ENCODE measurements at regions not wholly inside any gene's neighbourhood (a gene's known extent, or its start where the extent isn't known, plus 50 kb on each side); places are given as distances from the start of the nearest gene placed in this dataset.
"Not testable (repeated sequence)": the region's sequence is repeated elsewhere in the genome, so short reads cannot be mapped to it uniquely, and the experiment has no call there.

- not testable (repeated sequence) for H3K9ac ChIP-seq (ENCODE audit: low read depth, low read length); H3K4me1 ChIP-seq (ENCODE audit: insufficient read depth, low read length); H3K4me3 ChIP-seq (ENCODE audit: low read length); H3K27ac ChIP-seq (ENCODE audit: low read depth, low read length); H3K9me3 ChIP-seq (ENCODE audit: insufficient read depth, low read depth, low read length); H3K36me3 ChIP-seq (ENCODE audit: insufficient read depth, low read length); H3K27me3 ChIP-seq (ENCODE audit: insufficient read depth, low read length)
- WGBS: 83% methylated on average over 2 of the region's 3 CpGs
These were observed 143.8 kb downstream of the SMIM20 start for GRCh38 chr4:26057839-26058238.

GRCh38 chr4:26058537-26058936 lies 144.5 kb downstream of the SMIM20 start:
- Histone ChIP-seq H3K27ac (ENCODE audit: low read depth, low read length) (no peak overlapping the region), H3K9me3 (ENCODE audit: insufficient read depth, low read depth, low read length) (no peaks in the 10 kb centered on the region), H3K27me3 (ENCODE audit: insufficient read depth, low read length) (no peaks in the 10 kb centered on the region), H3K9ac (ENCODE audit: low read depth, low read length) (no peak overlapping the region), H3K4me3 (ENCODE audit: low read length) (no peak overlapping the region), H3K36me3 (ENCODE audit: insufficient read depth, low read length) (no peaks in the 10 kb centered on the region), H3K4me1 (ENCODE audit: insufficient read depth, low read length) (no peaks in the 10 kb centered on the region)
- 91% methylated on average over 7 of the region's 7 CpGs for WGBS

- Histone ChIP-seq H3K4me3 (ENCODE audit: low read length) (no peak overlapping the region), H3K9ac (ENCODE audit: low read depth, low read length) (no peak overlapping the region), H3K27me3 (ENCODE audit: insufficient read depth, low read length) (no peaks in the 10 kb centered on the region), H3K36me3 (ENCODE audit: insufficient read depth, low read length) (no peaks in the 10 kb centered on the region), H3K27ac (ENCODE audit: low read depth, low read length) (no peak overlapping the region), H3K9me3 (ENCODE audit: insufficient read depth, low read depth, low read length) (no peaks in the 10 kb centered on the region), H3K4me1 (ENCODE audit: insufficient read depth, low read length) (no peaks in the 10 kb centered on the region)
- WGBS: 92% methylated on average over 5 of the region's 5 CpGs
These were observed 145.6 kb downstream of the SMIM20 start for GRCh38 chr4:26059391-26060154.

- H3K4me1 ChIP-seq (ENCODE audit: insufficient read depth, low read length): no peaks in the 10 kb centered on the region
- no peaks in the 10 kb centered on the region for H3K36me3 ChIP-seq (ENCODE audit: insufficient read depth, low read length)
- no peak overlapping the region for H3K9ac ChIP-seq (ENCODE audit: low read depth, low read length)
- H3K27me3 ChIP-seq (ENCODE audit: insufficient read depth, low read length): no peaks in the 10 kb centered on the region
- 95% methylated on average over 3 of the region's 3 CpGs for WGBS
- H3K27ac ChIP-seq (ENCODE audit: low read depth, low read length): no peak overlapping the region
- no peak overlapping the region for H3K4me3 ChIP-seq (ENCODE audit: low read length)
- H3K9me3 ChIP-seq (ENCODE audit: insufficient read depth, low read depth, low read length): no peaks in the 10 kb centered on the region
These were observed 146.3 kb downstream of the SMIM20 start for GRCh38 chr4:26060286-26060685.

GRCh38 chr4:26061248-26061986 lies 147.4 kb downstream of the SMIM20 start:
- H3K4me3 ChIP-seq (ENCODE audit: low read length): no peak overlapping the region
- H3K27me3 ChIP-seq (ENCODE audit: insufficient read depth, low read length): no peaks in the 10 kb centered on the region
- H3K4me1 ChIP-seq (ENCODE audit: insufficient read depth, low read length): no peaks in the 10 kb centered on the region
- no peak overlapping the region for H3K9ac ChIP-seq (ENCODE audit: low read depth, low read length)
- H3K27ac ChIP-seq (ENCODE audit: low read depth, low read length): no peak overlapping the region
- no peaks in the 10 kb centered on the region for H3K36me3 ChIP-seq (ENCODE audit: insufficient read depth, low read length)
- no peaks in the 10 kb centered on the region for H3K9me3 ChIP-seq (ENCODE audit: insufficient read depth, low read depth, low read length)
- 76% methylated on average over 7 of the region's 7 CpGs for WGBS

- H3K4me3 ChIP-seq (ENCODE audit: low read length): no peak overlapping the region
- no peak overlapping the region for H3K9ac ChIP-seq (ENCODE audit: low read depth, low read length)
- 96% methylated on average over 2 of the region's 2 CpGs for WGBS
- H3K4me1 ChIP-seq (ENCODE audit: insufficient read depth, low read length): no peaks in the 10 kb centered on the region
- no peaks in the 10 kb centered on the region for H3K27me3 ChIP-seq (ENCODE audit: insufficient read depth, low read length)
- H3K27ac ChIP-seq (ENCODE audit: low read depth, low read length): no peak overlapping the region
- no peaks in the 10 kb centered on the region for H3K9me3 ChIP-seq (ENCODE audit: insufficient read depth, low read depth, low read length)
- no peaks in the 10 kb centered on the region for H3K36me3 ChIP-seq (ENCODE audit: insufficient read depth, low read length)
These were observed 148.2 kb downstream of the SMIM20 start for GRCh38 chr4:26062215-26062614.

GRCh38 chr4:26064009-26064408 lies 150.0 kb downstream of the SMIM20 start:
- H3K4me1 ChIP-seq (ENCODE audit: insufficient read depth, low read length); H3K27ac ChIP-seq (ENCODE audit: low read depth, low read length); H3K4me3 ChIP-seq (ENCODE audit: low read length); H3K9ac ChIP-seq (ENCODE audit: low read depth, low read length); H3K36me3 ChIP-seq (ENCODE audit: insufficient read depth, low read length); H3K27me3 ChIP-seq (ENCODE audit: insufficient read depth, low read length); H3K9me3 ChIP-seq (ENCODE audit: insufficient read depth, low read depth, low read length): not testable (repeated sequence)
- WGBS: 95% methylated on average over 34 of the region's 34 CpGs

GRCh38 chr4:26065833-26066232 lies 151.8 kb downstream of the SMIM20 start:
- H3K9ac ChIP-seq (ENCODE audit: low read depth, low read length): no peak overlapping the region
- WGBS: 89% methylated on average over 7 of the region's 7 CpGs
- no peak overlapping the region for H3K27ac ChIP-seq (ENCODE audit: low read depth, low read length)
- no peaks in the 10 kb centered on the region for H3K36me3 ChIP-seq (ENCODE audit: insufficient read depth, low read length)
- no peak overlapping the region for H3K4me3 ChIP-seq (ENCODE audit: low read length)
- no peaks in the 10 kb centered on the region for H3K27me3 ChIP-seq (ENCODE audit: insufficient read depth, low read length)
- H3K9me3 ChIP-seq (ENCODE audit: insufficient read depth, low read depth, low read length): no peaks in the 10 kb centered on the region
- H3K4me1 ChIP-seq (ENCODE audit: insufficient read depth, low read length): no peaks in the 10 kb centered on the region

GRCh38 chr4:26067035-26067434 lies 153.0 kb downstream of the SMIM20 start:
- 93% methylated on average over 5 of the region's 5 CpGs for WGBS
- Histone ChIP-seq H3K4me1 (ENCODE audit: insufficient read depth, low read length) (no peaks in the 10 kb centered on the region), H3K27ac (ENCODE audit: low read depth, low read length) (no peak overlapping the region), H3K4me3 (ENCODE audit: low read length) (no peak overlapping the region), H3K9ac (ENCODE audit: low read depth, low read length) (no peak overlapping the region), H3K36me3 (ENCODE audit: insufficient read depth, low read length) (no peaks in the 10 kb centered on the region), H3K27me3 (ENCODE audit: insufficient read depth, low read length) (no peaks in the 10 kb centered on the region), H3K9me3 (ENCODE audit: insufficient read depth, low read depth, low read length) (no peaks in the 10 kb centered on the region)

GRCh38 chr4:26069218-26069617 lies 155.2 kb downstream of the SMIM20 start:
- H3K9me3 ChIP-seq (ENCODE audit: insufficient read depth, low read depth, low read length): no peaks in the 10 kb centered on the region
- H3K36me3 ChIP-seq (ENCODE audit: insufficient read depth, low read length): no peaks in the 10 kb centered on the region
- no peak overlapping the region for H3K9ac ChIP-seq (ENCODE audit: low read depth, low read length)
- H3K27ac ChIP-seq (ENCODE audit: low read depth, low read length): no peak overlapping the region
- H3K4me3 ChIP-seq (ENCODE audit: low read length): no peak overlapping the region
- no peaks in the 10 kb centered on the region for H3K4me1 ChIP-seq (ENCODE audit: insufficient read depth, low read length)
- H3K27me3 ChIP-seq (ENCODE audit: insufficient read depth, low read length): no peaks in the 10 kb centered on the region
- WGBS: 49% methylated on average over 4 of the region's 4 CpGs

- 91% methylated on average over 3 of the region's 3 CpGs for WGBS
- Histone ChIP-seq H3K4me1 (ENCODE audit: insufficient read depth, low read length) (no peaks in the 10 kb centered on the region), H3K27ac (ENCODE audit: low read depth, low read length) (no peak overlapping the region), H3K36me3 (ENCODE audit: insufficient read depth, low read length) (no peaks in the 10 kb centered on the region), H3K9ac (ENCODE audit: low read depth, low read length) (no peak overlapping the region), H3K9me3 (ENCODE audit: insufficient read depth, low read depth, low read length) (peaks cover 3% of the 10 kb centered on the region; the same call in 1 of the 2 replicates), H3K4me3 (ENCODE audit: low read length) (no peak overlapping the region), H3K27me3 (ENCODE audit: insufficient read depth, low read length) (no peaks in the 10 kb centered on the region)
These were observed 157.7 kb downstream of the SMIM20 start for GRCh38 chr4:26071688-26072087.
